Occipital lobe (tissue), 1 donor: ENCODE measurements at regions not wholly inside any gene's neighbourhood (a gene's known extent, or its start where the extent isn't known, plus 50 kb on each side); places are given as distances from the start of the nearest gene placed in this dataset.
"Not testable (repeated sequence)": the region's sequence is repeated elsewhere in the genome, so short reads cannot be mapped to it uniquely, and the experiment has no call there.

Experiments used
- DNase-seq: peaks from one replicate; lab custom pipeline; 2025; lab: John Stamatoyannopoulos, UW

DNA sequence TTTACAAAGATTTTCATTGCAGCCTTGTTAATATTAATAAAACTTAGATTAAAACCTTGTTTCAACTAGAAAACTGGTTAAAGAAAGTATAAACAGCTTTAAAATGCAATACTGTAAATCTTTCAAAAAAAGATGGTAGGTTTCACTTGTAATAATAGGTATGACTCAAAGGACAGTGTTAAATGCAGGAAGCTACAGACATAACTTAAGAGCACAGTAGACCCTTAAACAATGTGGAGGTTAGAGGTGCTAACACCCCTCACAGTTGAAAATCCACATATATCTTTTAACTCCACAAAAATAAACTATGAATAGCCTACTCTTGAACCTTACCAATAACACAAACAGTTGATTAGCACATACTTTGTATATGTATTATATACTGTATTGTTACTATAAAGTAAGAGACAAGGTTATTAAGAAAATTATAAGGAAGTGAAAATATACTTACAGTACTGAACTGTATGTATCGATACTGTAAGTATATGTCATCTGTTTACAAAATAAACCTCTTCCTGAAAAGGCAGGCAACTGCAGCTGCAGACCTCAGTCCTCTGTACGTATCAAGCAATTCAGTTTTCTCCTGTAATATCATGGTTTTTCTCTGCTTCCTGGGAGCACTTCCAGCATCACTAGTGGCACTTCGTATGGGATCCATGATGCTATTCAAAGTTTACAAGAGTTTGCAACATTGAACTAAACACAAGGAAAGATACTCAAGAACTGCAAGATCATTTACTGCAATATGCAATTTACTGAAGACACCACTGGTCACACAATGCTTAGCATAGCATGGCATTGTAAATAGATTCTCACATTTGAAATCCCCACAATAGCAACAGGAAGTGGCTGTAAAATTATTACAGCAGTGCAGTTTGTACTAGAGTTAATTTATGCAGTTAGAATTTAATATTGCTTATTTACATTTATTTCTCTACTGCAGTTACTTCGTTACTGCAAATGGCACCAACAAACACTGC, 610.5 kb upstream of the LRRTM4 start:
- DNase-seq, result no peak

DNA sequence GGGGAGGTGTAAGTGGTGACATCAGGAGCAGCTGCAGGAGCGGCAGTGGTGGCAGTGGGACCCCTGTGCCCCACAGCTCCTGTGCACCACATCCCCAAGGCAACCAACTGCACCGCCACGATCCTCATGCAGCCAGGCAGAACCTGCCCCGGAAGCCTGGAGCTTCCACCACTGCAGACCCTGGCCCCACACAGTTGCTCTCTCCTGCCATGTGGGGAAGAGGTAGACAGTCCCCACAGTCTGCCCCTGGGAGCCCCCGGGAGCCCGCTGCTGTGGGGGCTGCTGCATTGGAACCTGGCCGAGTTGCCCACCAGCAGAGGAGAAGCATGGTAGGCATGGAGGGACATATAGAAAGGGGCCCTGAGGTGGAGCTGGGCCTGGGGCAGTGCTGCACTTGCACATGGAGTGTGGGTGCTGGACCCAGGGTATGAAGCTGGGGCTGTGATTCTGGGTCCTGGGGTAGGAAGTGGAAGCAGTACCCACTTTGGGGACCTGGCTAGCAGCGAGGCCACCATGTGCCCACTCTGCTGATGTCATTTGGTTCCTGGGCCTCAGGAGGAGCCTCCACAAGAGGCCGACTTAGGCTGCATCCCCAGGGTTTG, 623.3 kb upstream of the LRRTM4 start:
- no peak for DNase-seq

DNA sequence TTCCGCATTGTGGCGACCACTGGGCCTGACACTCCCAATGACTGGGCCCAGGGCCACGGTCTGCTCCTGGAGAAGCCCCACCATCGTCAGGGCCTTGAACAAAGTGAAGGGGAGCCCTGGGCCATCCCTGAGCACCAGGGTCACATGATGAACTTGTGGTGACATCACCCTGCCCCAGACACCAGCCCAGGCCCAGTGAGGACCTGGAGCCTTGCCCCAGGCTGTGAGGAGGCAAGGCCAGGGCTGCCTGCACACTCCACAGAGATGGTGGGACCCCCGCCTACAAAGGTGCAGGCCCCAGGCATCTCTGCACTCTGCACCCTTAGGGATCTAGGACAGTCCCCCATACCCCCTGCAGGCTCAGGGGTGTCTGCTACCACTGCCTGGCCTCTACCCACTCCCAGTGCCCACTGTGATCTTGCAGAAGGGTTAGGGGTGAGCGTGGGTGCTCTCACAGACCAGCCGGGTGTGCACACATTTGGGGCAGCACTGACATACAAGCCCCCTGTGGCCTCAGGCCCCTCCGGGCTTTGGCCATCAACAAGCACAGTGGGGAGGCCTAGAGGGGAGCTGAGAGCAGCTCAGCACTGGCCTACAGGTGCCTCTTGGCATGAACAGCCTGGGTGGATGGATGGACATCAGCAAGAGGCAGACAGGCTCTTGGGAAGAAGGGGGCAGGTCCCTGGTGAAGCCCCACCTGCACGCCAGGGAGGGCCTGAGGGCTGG, 624.0 kb upstream of the LRRTM4 start:
- no peak for DNase-seq

DNA sequence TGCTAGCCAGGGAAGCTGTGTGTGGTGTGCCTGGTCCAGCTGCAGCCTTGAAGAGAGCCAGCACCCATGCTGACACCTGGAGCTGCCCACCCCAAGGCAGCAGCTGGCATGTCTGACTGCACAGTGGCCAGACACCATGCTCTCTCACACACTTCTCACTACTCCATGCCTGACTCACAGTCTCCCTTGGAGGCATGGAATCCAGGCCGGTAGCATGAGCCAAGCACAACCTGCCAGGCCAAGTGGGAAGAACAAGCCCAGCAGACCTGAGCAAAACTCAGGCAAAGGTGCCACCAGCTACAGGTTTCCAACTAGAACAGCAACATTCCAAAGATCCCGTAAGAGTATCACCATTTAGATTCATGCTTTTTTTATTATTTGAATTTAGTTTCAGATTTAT, 625.3 kb upstream of the LRRTM4 start:
- no peak for DNase-seq

DNA sequence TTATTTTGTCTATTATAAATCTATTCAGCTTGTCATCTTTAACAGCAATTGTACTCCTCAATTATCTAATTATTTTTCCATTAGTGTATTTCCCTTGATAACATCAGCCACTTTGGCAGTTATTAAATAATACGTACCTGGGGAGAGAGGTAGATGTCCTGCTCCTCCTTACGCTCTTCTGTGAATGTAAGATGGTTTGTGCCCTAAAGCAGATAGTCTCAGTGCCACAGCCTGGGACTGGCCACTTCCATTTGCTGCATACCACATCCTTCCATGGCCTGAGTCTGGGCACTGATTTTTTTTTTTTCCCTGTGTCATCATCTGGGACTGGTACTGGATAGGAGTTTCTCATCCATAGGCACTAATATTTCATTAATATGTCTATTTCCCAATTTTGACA, 632.4 kb upstream of the LRRTM4 start:
- DNase-seq, result no peak

DNA sequence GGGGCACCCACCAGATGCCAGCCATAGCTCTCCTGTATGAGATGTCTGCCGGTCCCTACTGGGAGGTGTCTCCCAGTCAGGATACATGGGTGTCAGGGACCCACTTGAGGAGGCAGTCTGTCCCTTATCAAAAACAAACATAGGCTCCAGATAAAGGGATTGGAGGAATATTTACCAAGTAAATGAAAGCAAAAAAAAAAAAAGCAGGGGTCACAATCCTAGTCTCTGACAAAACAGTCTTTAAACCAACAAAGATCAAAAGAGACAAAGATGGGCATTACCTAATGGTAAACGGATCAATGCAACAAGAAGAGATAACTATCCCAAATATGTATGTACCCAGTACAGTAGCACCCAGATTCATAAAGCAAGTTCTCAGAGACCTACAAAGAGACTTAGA, 640.0 kb upstream of the LRRTM4 start:
- DNase-seq, result no peak

DNA sequence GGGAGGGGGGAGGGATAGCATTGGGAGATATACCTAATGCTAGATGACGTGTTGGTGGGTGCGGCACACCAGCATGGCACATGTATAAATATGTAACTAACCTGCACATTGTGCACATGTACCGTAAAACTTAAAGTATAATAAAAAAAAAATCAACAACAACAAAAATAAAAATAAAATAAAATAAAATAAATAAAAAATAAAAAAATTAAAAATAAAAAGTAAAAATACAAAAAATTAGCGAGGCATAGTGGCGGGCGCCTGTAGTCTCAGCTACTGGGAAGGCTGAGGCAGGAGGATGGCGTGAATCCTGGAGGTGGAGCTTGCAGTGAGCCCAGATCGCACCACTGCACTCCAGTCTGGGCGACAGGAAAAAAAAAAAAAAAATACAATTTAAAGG, 650.0 kb upstream of the LRRTM4 start:
- DNase-seq, result not testable (repeated sequence)

DNA sequence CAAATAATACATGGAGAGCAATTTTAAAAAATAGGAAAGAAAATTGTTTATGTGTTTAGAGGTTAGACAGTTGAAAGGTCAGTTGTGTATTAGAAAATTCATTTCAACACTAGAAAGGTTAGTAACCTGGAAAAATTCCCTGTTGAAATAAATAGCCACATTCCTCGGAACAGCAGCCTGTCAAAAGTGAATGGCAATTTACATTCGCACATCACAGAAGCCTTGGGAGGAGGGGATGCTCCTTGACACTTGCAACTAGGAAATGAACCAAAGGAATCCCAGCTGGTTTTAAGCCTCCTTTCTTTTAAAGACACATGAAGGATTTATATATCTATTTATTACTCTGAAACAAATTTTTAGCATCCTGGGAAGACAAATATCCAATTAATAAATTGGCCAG, 653.5 kb upstream of the LRRTM4 start:
- DNase-seq, result no peak

DNA sequence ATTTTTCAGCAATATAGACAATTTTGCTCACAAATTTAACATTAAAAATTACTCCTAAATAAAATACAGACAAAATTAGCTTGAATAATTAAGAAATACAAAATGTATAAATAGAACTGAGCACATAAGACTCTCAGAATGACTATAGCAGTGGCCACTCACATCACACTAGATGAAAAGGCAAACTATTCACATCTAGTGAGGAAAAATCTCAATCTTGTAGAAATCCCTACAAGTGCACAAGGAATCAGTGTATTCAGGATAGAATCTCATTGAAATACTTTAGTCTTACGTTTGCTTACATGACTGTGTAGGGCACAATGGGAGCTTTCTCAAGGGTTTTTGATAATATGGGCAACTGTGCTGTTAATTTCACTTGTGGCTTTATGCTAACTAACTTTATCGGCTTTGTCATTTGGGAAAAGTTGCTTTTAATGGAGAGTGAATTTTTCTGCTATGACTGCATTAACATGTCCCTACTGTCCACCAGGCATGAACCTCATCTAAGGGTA, 678.9 kb upstream of the LRRTM4 start:
- no peak for DNase-seq

DNA sequence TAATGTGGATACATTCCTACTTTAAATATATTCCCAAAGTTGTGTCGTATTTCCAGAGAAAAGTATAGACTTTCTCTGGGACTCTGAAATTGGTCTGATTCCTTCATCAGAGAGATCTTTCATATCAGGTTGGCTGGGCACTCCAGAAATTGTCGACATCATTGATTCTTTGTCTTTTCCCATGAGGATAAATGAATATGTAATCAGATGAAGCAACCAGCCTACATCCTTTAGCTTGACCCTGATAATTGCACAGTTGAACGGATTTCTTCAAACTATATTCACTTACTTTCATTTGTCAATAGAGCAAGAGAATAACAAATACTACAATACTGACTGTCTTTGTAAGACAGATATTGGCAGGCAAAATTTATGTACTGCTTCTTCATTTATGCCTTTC, 680.2 kb upstream of the LRRTM4 start:
- no peak for DNase-seq

DNA sequence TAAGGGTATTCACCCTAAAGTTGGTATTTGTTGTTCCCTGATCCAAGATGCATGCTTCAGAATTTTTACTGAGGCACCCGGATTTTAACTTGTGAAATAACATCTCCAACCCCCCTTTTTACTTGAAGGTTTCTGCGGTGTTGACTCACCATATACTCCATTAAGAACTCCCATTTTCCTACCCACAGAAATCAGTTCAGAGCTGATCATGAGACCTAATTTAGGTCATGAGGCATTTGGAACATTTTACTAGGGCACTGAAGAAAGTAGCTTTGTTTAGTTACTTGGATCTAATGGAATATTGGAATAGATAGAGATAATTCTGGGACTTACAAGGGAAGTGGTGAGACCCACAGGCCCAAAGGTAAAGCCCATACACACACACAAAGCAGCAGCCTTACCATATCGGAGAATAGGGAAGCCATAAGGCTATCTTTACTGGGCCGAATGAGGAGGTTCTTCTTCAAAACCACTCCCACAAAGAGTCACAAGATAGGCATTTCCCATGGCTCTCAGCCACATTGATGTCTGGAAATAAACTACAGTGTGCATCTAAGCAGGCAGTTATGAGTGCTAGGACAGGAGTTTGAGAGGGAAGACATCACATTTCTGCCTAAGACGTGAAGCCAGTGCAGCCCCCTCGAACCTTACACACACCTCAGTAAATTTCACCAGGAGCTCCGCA, 681.0 kb upstream of the LRRTM4 start:
- no peak for DNase-seq

DNA sequence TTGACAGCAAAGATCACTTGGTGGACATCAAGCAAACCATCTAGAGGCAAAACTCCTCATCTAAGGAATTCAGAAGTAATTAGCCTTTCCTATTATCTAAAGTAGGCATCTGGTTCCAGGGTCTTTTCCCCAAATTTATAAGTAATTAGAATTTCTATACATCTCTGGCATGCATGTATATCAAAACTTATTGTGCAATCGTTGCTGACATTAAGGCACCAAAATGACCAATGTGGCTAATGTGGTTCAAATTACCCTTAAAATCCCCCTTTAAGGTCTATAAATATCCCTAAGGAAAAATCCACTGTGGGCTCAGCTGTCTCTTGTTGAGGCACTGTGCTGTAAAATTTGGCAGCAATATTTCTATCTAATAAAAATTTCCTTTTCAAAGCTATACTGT, 695.9 kb upstream of the LRRTM4 start:
- DNase-seq, result no peak

DNA sequence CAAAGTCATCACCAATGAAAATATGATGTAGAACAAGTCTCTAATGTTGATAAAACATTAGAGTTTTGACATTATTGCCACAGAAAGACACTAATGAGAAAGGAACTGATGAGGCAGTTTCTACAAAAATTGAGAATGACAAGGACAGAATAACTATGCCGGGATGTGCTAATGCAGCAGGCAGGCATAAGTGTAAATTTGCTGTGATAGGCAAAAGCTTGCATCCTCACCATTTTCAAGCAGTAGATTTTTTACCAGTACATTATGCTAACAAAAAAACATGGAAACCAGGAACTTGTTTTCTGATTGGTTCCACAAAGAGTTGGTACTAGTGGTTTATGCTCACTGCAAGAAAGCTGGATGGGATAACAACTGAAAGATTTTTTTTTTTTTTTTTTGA, 715.5 kb upstream of the LRRTM4 start:
- DNase-seq, result no peak

DNA sequence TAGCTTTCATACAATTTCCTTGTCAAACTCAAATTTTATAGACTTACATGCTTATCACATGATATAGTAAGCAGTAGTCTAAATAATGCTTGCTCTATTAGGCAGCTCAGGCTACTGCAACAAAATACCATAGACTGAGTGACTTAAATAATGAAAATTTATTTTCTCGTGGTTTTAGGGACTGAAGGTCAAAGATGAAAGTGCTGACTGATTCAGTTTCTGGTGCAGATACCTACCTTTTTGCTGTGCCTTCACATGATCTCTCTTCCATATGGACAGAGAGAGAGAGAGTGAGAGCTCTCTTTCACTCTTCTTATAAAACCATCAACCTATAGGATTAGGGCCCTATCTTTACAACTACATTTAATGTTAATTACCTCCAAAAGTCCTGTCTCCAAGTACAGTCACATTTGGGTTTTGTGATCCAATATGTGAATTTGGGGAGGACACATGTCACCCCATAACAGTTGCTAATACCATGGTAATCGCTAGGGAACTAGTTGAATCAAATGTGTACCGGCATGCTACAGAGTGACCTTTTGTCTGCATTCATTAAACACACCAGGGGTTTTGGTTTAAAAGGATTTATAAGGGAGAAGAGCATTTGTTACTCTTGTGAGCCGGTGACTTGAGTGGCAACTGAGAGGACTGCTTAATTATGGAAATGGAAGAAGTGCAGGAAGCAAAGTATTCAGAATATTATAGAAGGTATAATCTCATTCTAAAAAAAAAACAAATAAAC, 723.4 kb upstream of the LRRTM4 start:
- no peak for DNase-seq

DNA sequence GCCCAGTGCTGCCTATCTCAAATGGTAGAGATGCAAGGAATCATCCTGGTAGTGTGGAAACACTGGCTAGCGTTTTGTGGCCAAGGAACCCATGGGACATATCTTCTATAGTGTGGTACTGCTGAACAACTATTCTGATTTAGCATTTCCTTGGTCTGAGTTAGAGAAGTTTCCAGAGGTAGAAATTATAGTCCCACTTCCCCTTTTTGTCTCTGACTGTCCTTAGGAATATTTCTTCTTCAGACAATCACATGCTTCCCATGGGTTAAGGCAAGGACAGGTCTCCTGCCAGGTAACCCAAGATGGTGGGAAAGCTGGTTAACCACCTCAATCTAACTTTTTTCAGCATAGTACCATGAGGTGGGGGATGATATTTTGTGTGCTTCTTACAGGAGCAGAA, 729.5 kb upstream of the LRRTM4 start:
- no peak for DNase-seq

DNA sequence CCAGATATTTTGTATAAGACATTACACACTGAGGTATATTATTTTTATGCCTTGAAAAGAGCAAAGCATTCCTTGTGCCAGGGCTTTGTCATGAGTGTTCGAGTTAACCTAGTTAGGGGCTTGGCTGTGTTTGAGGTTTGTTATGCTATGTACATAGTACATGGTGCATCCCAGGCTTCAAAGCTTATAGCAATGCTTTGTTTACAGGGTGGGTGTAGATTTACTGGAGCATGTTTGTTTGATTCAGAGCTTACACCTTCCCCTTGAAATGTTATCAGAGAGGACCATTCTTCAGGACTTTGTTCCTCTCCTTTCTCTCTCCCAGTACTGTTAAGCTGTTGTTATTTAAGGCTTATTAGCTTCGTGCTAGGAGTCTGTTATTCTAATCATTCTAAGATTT, 738.7 kb upstream of the LRRTM4 start:
- no peak for DNase-seq

DNA sequence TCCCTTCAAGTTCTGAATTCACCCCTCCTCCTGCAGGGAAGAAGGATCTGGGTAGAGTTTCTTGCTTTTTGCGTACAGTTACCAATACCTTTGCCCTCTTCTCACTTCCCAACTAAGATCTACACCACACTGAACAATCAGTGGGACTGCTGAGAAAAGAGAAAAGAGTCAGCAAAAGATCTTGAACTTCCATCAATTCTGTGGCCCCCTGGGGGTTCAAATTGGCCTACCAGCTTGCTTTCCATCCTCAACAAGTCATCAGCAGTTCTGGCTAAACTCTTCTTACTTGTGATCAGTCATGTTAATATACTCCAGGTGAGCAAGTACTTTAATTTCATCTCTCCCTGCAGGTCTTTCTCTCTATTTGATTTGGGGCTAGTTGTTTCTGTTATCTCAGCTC, 739.3 kb upstream of the LRRTM4 start:
- no peak for DNase-seq

DNA sequence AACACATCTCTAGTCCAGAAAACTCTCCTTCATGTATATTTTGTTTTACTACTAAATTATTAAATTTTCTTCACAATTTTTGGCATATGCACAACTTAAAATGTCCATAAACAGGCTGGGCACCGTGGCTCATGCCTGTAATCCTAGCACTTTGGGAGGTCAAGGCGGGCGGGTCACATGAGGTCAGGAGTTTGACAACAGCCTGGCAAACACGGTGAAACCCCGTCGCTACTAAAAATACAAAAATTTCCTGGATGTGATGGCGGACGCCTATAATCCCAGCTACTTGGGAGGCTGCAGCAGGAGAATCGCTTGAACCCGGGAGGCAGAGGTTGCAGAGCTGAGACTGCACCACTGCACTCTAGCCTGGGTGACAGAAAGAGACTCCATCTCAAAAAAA, 739.9 kb upstream of the LRRTM4 start:
- DNase-seq, result not testable (repeated sequence)

DNA sequence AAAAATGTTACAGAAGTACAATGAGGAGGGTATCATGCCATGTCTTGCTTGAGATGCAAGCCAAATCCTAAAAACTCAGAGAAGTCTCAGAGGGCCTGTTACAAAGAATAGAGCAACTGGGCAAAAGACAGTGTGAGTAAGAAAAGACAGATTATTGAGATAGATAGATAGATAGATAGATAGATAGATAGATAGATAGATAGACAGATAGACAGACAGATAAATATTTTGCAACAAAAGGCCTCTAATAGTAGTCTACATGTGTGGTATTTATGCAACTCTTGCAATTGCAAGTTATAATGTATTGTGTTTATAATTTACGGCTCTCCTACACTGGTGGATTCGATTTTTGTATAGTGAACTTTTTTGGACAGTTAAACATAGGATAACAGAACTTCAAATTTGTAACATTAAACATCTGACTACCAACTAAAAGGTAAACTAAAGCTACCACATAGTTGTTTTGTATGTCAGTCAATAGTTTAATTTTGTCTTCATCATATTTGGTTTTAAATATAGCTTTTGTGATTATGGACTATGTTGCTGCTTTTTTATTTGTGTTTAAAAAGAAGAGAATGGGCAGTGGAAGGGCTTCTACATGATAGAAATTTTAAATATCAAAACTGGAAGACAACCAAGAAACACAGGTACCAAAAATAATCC, 740.7 kb upstream of the LRRTM4 start:
- no peak for DNase-seq

DNA sequence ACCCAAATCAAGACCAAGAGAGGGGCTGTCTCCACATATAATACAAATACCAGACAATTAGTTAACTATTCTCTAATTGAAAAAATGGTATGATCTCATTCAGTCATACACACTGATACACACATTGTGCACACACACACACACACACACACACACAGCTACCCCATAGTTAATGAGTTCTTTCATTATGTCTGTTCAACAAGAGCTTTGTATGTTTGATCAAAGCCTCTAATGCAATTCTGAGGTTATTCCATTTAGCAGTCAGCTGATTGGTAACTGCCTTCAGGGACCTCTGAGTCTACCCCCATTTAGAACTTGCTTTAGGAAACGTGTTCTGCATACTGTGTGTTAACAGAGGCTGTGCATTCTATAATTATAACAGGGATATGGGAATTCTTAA, 741.4 kb upstream of the LRRTM4 start:
- DNase-seq, result peak; percentile 25
